Adipocyte (in vitro differentiated cells): ENCODE measurements at regions not wholly inside any gene's neighbourhood (a gene's known extent, or its start where the extent isn't known, plus 50 kb on each side); places are given as distances from the start of the nearest gene placed in this dataset.

Source experiments
- DNase-seq: peaks from one replicate; pipeline ENCODE4 v3.0.0-alpha.2; 2015; ENCODE audit warnings: low read depth
- H3K27me3 ChIP-seq: replicated peaks from 2 replicates; pipeline ENCODE4 v1.7.0; 2013; ENCODE audit warnings: mild to moderate bottlenecking, low read length, moderate library complexity; ENCODE audit not compliant: control insufficient read depth, insufficient read depth
- H3K36me3 ChIP-seq: 2 replicates; pipeline ENCODE4 v1.7.0; 2013; ENCODE audit warnings: low read length, mild to moderate bottlenecking, moderate library complexity; ENCODE audit not compliant: control insufficient read depth, insufficient read depth, severe bottlenecking
- H3K4me1 ChIP-seq: 2 replicates; pipeline ENCODE4 v1.7.0; 2013; ENCODE audit warnings: mild to moderate bottlenecking, low read length, moderate library complexity; ENCODE audit not compliant: control insufficient read depth, insufficient read depth
- H3K4me3 ChIP-seq: 2 replicates; pipeline ENCODE4 v1.7.0; 2013; ENCODE audit warnings: mild to moderate bottlenecking, low read length, moderate library complexity
- H3K9ac ChIP-seq: 2 replicates; pipeline ENCODE4 v1.7.0; 2013; ENCODE audit warnings: mild to moderate bottlenecking, low read length, moderate library complexity
- H3K9me3 ChIP-seq: 2 replicates; pipeline ENCODE4 v1.7.0; 2013; ENCODE audit warnings: mild to moderate bottlenecking, low read length, moderate library complexity; ENCODE audit not compliant: control insufficient read depth

- Histone ChIP-seq H3K9ac (no peak overlapping the region), H3K4me3 (no peak overlapping the region)
Measured at GRCh38 chr20:24334830-24335229, 134.6 kb upstream of the SYNDIG1 start.

DNA sequence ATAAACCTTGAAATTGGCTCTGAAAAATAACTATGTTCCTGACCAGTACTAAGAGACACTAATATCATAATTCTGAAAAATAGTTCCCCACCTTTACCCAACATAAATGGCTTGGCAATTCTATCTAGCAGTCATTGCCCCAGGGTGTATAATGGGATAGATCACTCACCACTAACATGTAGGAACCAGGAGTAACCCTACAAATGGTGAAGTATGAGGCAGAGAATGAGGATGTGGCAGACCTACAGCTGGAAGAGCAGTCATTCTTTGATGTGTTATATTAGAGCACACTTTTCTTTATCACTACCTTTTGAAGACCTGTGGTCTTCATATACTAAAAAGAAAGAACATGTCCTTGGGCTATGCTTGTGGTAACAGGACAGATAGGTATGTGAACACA lies 136.5 kb upstream of the SYNDIG1 start:
- Histone ChIP-seq H3K27me3 (peaks cover 4% of the 10 kb centered on the region), H3K4me3 (no peak overlapping the region), H3K36me3 (no peaks in the 10 kb centered on the region), H3K9me3 (no peaks in the 10 kb centered on the region), H3K9ac (no peak overlapping the region), H3K4me1 (no peaks in the 10 kb centered on the region)
- DNase-seq: no peak

More at GRCh38 chr20:24334830-24335229, 134.6 kb upstream of the SYNDIG1 start:
- Histone ChIP-seq H3K36me3 (no peaks in the 10 kb centered on the region), H3K27me3 (peaks cover 4% of the 10 kb centered on the region), H3K4me1 (no peaks in the 10 kb centered on the region), H3K9me3 (no peaks in the 10 kb centered on the region)
- no peak for DNase-seq

GRCh38 chr20:24331939-24332338 lies 137.5 kb upstream of the SYNDIG1 start:
- Histone ChIP-seq H3K9me3 (no peaks in the 10 kb centered on the region), H3K4me3 (no peak overlapping the region), H3K27me3 (peaks cover 4% of the 10 kb centered on the region), H3K4me1 (no peaks in the 10 kb centered on the region), H3K9ac (no peak overlapping the region), H3K36me3 (no peaks in the 10 kb centered on the region)
- DNase-seq: no peak

DNA sequence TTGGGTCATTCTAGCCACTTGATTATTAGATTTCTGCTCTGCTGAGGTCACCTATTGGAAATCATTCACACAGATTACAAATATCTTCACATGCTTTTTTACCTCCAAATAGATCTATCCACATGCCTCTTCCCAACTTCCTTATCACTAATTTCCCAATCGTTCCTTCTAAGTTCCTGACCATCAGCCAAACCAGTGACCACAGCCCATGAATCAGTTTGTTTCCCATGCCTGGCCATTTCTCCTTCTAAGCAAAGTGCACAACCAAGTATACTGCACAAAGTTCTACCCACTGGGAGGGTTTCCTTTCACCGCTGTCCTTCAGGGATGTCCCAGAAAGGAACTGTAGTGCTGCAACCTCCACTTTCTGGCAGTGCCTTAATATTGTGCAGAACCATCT lies 140.5 kb upstream of the SYNDIG1 start:
- Histone ChIP-seq H3K4me3 (no peak overlapping the region), H3K9me3 (no peaks in the 10 kb centered on the region), H3K36me3 (no peaks in the 10 kb centered on the region), H3K27me3 (peaks cover 9% of the 10 kb centered on the region), H3K4me1 (no peaks in the 10 kb centered on the region), H3K9ac (no peak overlapping the region)
- DNase-seq: no peak

DNA sequence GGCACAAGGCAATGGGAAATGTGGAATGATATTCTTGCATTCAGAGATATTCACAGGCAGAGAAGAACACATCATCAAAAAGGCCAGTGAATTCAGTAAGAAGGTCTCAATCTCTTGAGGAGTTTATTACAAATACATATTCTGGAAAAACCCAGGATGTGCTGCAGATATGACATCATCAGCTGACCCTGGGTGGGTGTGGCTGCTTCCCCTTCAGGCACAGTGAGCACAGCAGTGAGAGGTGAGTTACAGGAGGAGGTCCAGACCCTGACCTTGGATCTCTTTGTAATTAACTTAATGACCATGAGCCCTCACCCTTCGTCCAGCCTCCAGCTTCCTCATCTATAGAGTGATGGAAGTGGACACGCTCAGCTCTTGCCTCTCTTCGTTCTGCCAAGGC lies 147.5 kb upstream of the SYNDIG1 start:
- no peaks in the 10 kb centered on the region for H3K4me1 ChIP-seq
- H3K9me3 ChIP-seq: no peaks in the 10 kb centered on the region
- peaks cover 39% of the 10 kb centered on the region for H3K27me3 ChIP-seq
- no peaks in the 10 kb centered on the region for H3K36me3 ChIP-seq
- no peak for DNase-seq
- no peak overlapping the region for H3K4me3 ChIP-seq
- H3K9ac ChIP-seq: no peak overlapping the region

DNA sequence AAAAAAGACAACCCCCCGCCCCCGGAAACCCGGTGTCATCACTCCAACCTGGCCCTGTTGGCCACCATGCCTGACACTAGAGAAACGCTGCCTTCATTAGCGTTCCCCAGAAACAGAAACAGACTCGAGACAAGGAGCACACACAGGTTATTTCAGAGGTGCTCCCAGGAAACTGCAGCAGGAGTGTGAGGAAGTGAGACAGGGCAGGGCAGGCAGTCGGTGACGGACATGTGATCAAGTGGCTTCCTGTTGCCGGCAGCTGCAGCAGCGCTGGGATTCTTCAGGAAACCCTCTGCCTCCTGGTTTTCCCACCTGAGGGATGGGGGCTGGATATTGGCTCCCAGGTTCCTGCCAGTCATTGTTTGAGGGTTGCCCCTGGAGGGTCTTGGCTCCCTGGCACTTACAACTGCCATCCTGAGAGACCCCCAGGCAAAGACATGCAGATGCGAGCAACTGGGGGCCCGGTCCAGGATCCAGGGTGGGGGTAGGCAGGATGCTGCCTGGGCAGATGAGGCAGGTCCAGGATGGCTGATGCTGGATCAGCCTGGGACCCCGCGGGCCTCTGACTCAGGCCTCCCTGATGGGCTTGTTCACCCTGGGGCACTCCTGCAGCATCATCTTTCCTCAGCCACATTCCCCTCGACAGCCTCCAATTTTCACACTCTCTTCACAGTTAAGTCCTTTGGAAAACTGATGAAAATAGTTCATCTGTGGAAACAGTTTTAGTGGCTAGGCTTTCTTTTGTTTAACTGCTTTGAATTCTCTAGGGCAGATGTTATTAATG lies 150.7 kb upstream of the SYNDIG1 start:
- no peak overlapping the region for H3K4me3 ChIP-seq
- H3K36me3 ChIP-seq: no peaks in the 10 kb centered on the region
- H3K27me3 ChIP-seq: peaks cover 42% of the 10 kb centered on the region
- H3K9ac ChIP-seq: no peak overlapping the region
- no peak for DNase-seq
- peaks cover 4% of the 10 kb centered on the region for H3K9me3 ChIP-seq
- H3K4me1 ChIP-seq: no peaks in the 10 kb centered on the region

DNA sequence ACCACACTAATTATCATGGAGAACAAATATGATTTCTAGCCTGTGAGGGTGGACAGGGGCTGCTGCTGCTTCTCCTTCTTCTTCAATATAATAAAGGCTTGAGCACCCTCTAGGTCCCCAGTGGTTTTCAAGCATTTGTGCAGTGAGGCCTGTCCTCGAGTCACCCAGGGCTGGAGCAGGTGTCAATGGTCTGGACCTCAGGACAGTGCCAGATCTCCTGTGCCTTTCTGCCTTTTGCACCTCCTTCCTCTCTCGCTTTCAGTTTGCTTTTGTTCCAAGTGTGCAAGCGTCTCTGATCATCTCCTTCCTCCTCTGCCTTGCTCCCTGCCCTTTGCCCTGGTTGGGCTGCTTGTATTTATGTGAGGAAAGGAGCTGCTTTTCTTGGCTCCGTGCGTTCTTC lies 152.2 kb upstream of the SYNDIG1 start:
- Histone ChIP-seq H3K27me3 (peaks cover 44% of the 10 kb centered on the region), H3K9me3 (peaks cover 4% of the 10 kb centered on the region), H3K4me1 (no peaks in the 10 kb centered on the region), H3K36me3 (no peaks in the 10 kb centered on the region), H3K4me3 (no peak overlapping the region), H3K9ac (no peak overlapping the region)
- DNase-seq: no peak

DNA sequence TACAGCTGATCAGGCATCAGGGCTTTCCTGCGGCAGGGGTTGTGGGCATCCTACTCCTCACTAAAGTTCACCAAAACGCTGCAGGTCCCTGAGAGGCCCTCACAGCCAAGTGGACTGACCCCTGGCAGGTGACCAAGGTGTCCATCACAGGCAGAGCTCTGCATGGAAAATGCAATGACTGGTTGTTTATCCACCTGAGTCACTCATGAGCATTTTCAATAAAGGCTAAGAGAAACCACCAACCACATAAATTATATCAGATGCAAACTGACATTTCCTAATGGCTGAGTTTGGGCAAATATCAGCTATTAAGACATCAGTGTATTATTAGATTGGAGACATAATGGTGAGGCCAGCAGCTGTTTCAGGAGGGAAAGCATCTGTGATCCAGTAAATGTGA lies 152.7 kb upstream of the SYNDIG1 start:
- H3K4me3 ChIP-seq: no peak overlapping the region
- H3K4me1 ChIP-seq: no peaks in the 10 kb centered on the region
- peaks cover 48% of the 10 kb centered on the region for H3K27me3 ChIP-seq
- no peak for DNase-seq
- no peaks in the 10 kb centered on the region for H3K36me3 ChIP-seq
- peaks cover 4% of the 10 kb centered on the region for H3K9me3 ChIP-seq
- no peak overlapping the region for H3K9ac ChIP-seq

DNA sequence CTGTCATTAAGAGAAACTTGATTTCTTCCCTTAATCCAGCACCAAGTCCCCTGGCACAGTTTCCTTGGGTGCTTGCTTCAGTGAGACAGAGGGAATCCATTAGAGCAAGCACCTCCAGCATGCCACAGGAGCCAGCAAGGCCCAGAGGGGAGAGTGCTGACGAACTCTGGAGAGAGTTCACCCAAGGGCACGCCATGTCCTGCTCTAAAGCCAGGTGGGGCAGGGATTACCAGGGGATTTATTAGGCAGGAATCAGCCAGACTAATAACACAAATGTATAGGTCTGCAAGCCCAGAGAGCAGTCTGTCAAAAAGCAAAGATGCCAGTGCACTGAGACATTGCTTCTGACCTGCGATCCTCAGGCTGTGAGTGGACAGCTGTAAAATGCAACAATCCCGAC lies 155.4 kb upstream of the SYNDIG1 start:
- Histone ChIP-seq H3K9ac (no peak overlapping the region), H3K4me1 (no peaks in the 10 kb centered on the region), H3K4me3 (no peak overlapping the region), H3K36me3 (no peaks in the 10 kb centered on the region), H3K9me3 (peaks cover 4% of the 10 kb centered on the region), H3K27me3 (peaks cover 39% of the 10 kb centered on the region)
- no peak for DNase-seq

- peaks cover 40% of the 10 kb centered on the region for H3K27me3 ChIP-seq
- no peak for DNase-seq
- H3K36me3 ChIP-seq: no peaks in the 10 kb centered on the region
- no peak overlapping the region for H3K4me3 ChIP-seq
- H3K9ac ChIP-seq: no peak overlapping the region
- H3K4me1 ChIP-seq: no peaks in the 10 kb centered on the region
- H3K9me3 ChIP-seq: no peaks in the 10 kb centered on the region
Measured at GRCh38 chr20:24309596-24309995, 159.8 kb upstream of the SYNDIG1 start.

DNA sequence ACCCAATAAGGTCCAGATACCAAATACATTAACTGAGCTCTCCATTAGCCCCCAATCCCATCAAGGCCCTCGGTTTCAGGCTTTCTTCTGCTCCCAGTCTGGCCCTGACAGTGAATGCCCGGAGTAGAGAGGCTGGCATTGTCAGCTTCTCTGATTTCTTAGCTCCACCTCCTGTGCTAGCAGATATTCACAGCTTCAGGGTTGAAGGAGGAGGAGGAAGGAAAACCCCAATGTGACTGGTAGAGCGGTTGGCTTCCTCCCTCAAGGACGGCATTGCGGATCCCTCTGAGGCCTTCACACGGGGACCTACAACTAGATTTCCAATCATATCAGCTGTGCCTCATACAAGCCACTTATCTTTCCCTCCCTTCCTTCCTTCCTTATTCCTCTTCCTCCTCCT lies 164.1 kb upstream of the SYNDIG1 start:
- Histone ChIP-seq H3K4me3 (no peak overlapping the region), H3K36me3 (no peaks in the 10 kb centered on the region), H3K9ac (no peak overlapping the region), H3K27me3 (peaks cover 41% of the 10 kb centered on the region), H3K4me1 (no peaks in the 10 kb centered on the region), H3K9me3 (no peaks in the 10 kb centered on the region)
- no peak for DNase-seq

DNA sequence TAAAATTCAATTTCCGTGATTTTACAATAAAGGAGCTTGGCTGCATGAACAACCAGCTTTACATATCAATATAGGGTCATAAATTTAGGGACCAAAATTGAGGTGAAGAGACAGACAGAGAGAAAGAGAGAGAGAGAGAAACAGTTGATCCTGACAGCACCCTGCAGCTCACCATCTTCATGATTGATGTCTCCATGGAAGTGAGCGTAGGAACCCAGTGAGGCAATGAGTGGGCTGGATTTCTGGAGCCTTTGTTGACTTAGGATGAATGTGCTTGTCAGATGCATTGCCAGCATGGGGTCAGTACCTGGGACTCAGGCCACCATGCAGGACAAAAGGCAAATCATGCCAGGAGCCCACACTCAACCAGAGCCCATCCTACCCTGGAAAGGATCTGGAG lies 165.1 kb upstream of the SYNDIG1 start:
- no peaks in the 10 kb centered on the region for H3K4me1 ChIP-seq
- H3K9me3 ChIP-seq: no peaks in the 10 kb centered on the region
- DNase-seq: no peak
- H3K4me3 ChIP-seq: no peak overlapping the region
- no peaks in the 10 kb centered on the region for H3K36me3 ChIP-seq
- H3K27me3 ChIP-seq: peaks cover 36% of the 10 kb centered on the region
- no peak overlapping the region for H3K9ac ChIP-seq
